A549 (cell line): ENCODE measurements at regions not wholly inside any gene's neighbourhood (a gene's known extent, or its start where the extent isn't known, plus 50 kb on each side); places are given as distances from the start of the nearest gene placed in this dataset.

ENCODE experiments used
- CTCF ChIP-seq: fragments of >200 bp; sonication (Bioruptor Twin); formaldehyde crosslinking; IDR thresholded peaks from 3 replicates; pipeline ENCODE4 v1.5.1; 2016
- HOXB13 ChIP-seq: fragments of 250-450 bp; sonication (Bioruptor Pico); IDR thresholded peaks from 2 replicates; pipeline ENCODE4 v1.5.0; 2020; ENCODE audit warnings: low read depth, mild to moderate bottlenecking, moderate library complexity
- KDM5A ChIP-seq: fragments of 200-600 bp; sonication (generic); IDR thresholded peaks from 2 replicates; pipeline ENCODE4 v1.6.1; 2016; ENCODE audit warnings: antibody characterized with exemption, mild to moderate bottlenecking
- NPAS2 ChIP-seq: fragments of 250-450 bp; sonication (Bioruptor Pico); IDR thresholded peaks from 2 replicates; pipeline ENCODE4 v1.8.0; 2022; ENCODE audit warnings: mild to moderate bottlenecking, moderate library complexity, borderline replicate concordance
- NR3C1 ChIP-seq: fragments of >200 bp; sonication (Bioruptor Twin); formaldehyde crosslinking; IDR thresholded peaks from 3 replicates; pipeline ENCODE4 v1.6.1; 2017
- PBX3 ChIP-seq: IDR thresholded peaks from 2 replicates; pipeline ENCODE4 v1.6.1; 2012
- POLR2A ChIP-seq: IDR thresholded peaks from 2 replicates; pipeline ENCODE4 v1.6.1; 2012; ENCODE audit warnings: mild to moderate bottlenecking, low read length
- RAD21 ChIP-seq, 2 experiments: fragments of >200 bp in 1 of 2; sonication (Bioruptor Twin) in 1 of 2; formaldehyde crosslinking in 1 of 2; IDR thresholded peaks in 1 of 2; conservative IDR thresholded peaks in 1 of 2; 2 replicates in 1 of 2; 3 replicates in 1 of 2; pipeline ENCODE4 v1.6.1; 2012 to 2018; ENCODE audit warnings: inconsistent platforms in 1 of 2
- USF2 ChIP-seq: fragments of 450-650 bp; IDR thresholded peaks from 2 replicates; pipeline ENCODE4 v1.6.1; 2014; ENCODE audit warnings: antibody characterized with exemption
- TF ChIP-seq, protein P1 (sequence below): fragments of 200-600 bp; sonication (generic); IDR thresholded peaks from 2 replicates; pipeline ENCODE4 v1.6.1; 2016; ENCODE audit warnings: antibody characterized with exemption, mild to moderate bottlenecking, moderate library complexity

DNA sequence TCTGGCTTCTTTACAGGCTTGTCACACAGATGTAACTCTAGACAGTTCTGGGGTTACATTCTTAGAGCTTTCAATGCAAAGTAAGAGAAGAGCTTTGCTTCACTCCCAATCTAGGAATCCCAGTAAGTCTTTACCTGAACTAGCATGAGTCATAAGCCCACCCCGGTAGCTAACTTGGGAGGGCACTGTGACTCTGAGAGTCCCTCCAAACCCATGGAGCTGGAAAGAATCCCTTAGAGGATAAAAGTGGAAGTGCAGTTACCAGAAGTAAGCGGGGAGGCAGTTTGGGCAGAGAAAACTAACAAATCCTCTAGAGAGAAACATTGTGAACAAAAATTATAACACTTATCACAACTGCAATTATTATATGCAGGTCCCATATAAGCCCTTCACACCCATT, 84.0 kb upstream of the SMLR1 start:
- TF ChIP-seq CTCF (no peak), NPAS2 (CRISPR knock-in tag) (no peak), RAD21 (conservative IDR thresholded peaks at IDR 0.05 in 1 of 2, IDR thresholded peaks at IDR 0.05 in 1 of 2) (no peak), POLR2A (no peak), HOXB13 (CRISPR knock-in tag) (no peak), NR3C1 (no peak), PBX3 (no peak), KDM5A (no peak), USF2 (no peak)
- TF ChIP-seq, protein P1, sequence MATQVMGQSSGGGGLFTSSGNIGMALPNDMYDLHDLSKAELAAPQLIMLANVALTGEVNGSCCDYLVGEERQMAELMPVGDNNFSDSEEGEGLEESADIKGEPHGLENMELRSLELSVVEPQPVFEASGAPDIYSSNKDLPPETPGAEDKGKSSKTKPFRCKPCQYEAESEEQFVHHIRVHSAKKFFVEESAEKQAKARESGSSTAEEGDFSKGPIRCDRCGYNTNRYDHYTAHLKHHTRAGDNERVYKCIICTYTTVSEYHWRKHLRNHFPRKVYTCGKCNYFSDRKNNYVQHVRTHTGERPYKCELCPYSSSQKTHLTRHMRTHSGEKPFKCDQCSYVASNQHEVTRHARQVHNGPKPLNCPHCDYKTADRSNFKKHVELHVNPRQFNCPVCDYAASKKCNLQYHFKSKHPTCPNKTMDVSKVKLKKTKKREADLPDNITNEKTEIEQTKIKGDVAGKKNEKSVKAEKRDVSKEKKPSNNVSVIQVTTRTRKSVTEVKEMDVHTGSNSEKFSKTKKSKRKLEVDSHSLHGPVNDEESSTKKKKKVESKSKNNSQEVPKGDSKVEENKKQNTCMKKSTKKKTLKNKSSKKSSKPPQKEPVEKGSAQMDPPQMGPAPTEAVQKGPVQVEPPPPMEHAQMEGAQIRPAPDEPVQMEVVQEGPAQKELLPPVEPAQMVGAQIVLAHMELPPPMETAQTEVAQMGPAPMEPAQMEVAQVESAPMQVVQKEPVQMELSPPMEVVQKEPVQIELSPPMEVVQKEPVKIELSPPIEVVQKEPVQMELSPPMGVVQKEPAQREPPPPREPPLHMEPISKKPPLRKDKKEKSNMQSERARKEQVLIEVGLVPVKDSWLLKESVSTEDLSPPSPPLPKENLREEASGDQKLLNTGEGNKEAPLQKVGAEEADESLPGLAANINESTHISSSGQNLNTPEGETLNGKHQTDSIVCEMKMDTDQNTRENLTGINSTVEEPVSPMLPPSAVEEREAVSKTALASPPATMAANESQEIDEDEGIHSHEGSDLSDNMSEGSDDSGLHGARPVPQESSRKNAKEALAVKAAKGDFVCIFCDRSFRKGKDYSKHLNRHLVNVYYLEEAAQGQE, result no peak
